ENCODE measurements at regions not wholly inside any gene's neighbourhood (a gene's known extent, or its start where the extent isn't known, plus 50 kb on each side); places are given as distances from the start of the nearest gene placed in this dataset.
"Not testable (repeated sequence)": the region's sequence is repeated elsewhere in the genome, so short reads cannot be mapped to it uniquely, and the experiment has no call there.

DNA sequence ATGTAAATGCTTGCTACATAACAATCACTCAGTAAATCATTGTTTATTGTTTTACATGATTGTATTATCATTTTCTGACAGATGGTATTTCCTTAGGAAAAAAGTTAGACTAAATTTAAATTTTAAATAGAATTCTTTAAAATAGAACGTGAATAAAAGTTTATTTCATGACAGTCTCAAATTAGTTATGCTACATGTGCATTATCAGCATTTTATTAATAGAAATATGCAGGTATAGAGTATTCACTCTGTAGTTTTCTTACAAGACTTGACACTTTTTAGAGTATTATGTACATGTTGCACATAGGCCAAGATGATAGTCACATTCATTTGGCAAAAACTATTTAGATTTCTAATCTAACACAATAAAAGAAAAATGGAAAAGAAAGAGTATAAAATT, 213.3 kb upstream of the SPRY1 start:
- TF ChIP-seq, protein P1, sequence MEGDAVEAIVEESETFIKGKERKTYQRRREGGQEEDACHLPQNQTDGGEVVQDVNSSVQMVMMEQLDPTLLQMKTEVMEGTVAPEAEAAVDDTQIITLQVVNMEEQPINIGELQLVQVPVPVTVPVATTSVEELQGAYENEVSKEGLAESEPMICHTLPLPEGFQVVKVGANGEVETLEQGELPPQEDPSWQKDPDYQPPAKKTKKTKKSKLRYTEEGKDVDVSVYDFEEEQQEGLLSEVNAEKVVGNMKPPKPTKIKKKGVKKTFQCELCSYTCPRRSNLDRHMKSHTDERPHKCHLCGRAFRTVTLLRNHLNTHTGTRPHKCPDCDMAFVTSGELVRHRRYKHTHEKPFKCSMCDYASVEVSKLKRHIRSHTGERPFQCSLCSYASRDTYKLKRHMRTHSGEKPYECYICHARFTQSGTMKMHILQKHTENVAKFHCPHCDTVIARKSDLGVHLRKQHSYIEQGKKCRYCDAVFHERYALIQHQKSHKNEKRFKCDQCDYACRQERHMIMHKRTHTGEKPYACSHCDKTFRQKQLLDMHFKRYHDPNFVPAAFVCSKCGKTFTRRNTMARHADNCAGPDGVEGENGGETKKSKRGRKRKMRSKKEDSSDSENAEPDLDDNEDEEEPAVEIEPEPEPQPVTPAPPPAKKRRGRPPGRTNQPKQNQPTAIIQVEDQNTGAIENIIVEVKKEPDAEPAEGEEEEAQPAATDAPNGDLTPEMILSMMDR (IDR thresholded peaks at IDR 0.05; ENCODE audit: insufficient read depth, low read length, poor library complexity, severe bottlenecking): no peak
- Histone ChIP-seq H3K27me3 (replicated peaks; ENCODE audit: control insufficient read depth, insufficient read depth, low read length) (no peaks in the 10 kb centered on the region), H3K36me3 (ENCODE audit: control insufficient read depth, insufficient read depth, low read length) (no peaks in the 10 kb centered on the region), H3K4me3 (replicated peaks; ENCODE audit: low read depth, low read length) (no peak overlapping the region)
- no peak for DNase-seq (ENCODE audit: extremely low read depth, insufficient read length)

DNA sequence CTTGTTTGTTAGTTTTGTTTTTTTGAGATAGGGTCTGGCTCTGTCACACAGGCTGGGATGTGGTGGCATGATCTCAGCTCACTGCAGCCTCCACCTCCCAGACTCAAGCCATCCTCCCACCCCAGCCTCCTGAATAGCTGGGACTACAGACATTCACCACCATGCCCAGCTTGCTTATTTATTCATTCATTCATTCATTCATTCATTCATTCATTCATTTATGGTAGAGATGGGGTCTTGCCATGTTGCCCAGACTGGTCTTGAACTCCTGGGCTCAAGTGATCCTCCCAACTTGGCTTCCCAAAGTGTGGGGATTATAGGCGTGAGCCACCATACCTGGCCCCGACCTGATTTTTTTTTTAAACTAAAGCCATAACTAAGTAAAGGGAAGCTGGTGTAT, 212.8 kb upstream of the SPRY1 start:
- not testable (repeated sequence) for H3K4me3 ChIP-seq (replicated peaks; ENCODE audit: low read depth, low read length); DNase-seq (ENCODE audit: extremely low read depth, insufficient read length); H3K36me3 ChIP-seq (ENCODE audit: control insufficient read depth, insufficient read depth, low read length); H3K27me3 ChIP-seq (replicated peaks; ENCODE audit: control insufficient read depth, insufficient read depth, low read length)

DNA sequence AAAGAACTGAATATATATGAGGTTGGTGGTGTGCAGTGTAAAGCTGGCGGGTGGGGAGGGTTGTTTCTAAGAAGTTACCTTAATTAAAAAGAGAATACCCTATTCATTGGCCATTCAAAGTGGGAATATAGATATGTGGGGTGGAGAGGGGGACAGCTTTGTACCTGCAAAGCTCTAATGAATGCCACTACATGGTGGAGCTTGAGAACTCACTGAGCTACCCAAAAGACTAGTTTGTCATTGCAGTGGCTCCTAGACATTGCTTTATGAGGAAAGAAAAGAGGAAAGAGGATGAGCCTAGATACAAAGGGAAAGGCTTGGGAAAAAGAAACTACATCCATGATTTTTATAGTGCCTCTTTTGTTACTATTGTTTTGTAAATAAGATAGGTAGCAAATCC, 209.9 kb upstream of the SPRY1 start:
- TF ChIP-seq, protein P1 (IDR thresholded peaks at IDR 0.05; ENCODE audit: insufficient read depth, low read length, poor library complexity, severe bottlenecking): no peak
- no peak overlapping the region for H3K4me3 ChIP-seq (replicated peaks; ENCODE audit: low read depth, low read length)
- H3K27me3 ChIP-seq (replicated peaks; ENCODE audit: control insufficient read depth, insufficient read depth, low read length): no peaks in the 10 kb centered on the region
- no peak for DNase-seq (ENCODE audit: extremely low read depth, insufficient read length)
- no peaks in the 10 kb centered on the region for H3K36me3 ChIP-seq (ENCODE audit: control insufficient read depth, insufficient read depth, low read length)

DNA sequence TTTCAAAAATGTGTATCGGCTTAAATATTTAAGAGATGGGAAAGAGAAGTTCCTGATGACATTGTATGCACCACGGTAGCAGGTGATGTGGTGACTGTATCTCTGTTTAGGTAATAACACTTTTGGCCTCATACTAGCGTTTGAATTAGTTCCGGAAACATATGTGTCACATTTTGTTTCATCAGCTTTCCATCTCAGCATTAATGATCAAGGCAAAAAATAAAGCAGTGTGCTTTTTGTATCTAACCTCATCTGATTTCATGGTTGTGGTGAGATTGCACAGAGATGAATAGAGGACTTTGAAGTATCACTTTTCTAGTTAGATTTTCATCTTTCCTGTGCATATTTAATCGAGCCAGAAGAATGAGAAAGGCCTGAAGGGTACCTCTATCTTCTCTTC, 206.4 kb upstream of the SPRY1 start:
- Histone ChIP-seq H3K36me3 (ENCODE audit: control insufficient read depth, insufficient read depth, low read length) (no peaks in the 10 kb centered on the region), H3K4me3 (replicated peaks; ENCODE audit: low read depth, low read length) (no peak overlapping the region), H3K27me3 (replicated peaks; ENCODE audit: control insufficient read depth, insufficient read depth, low read length) (no peaks in the 10 kb centered on the region)
- no peak for DNase-seq (ENCODE audit: extremely low read depth, insufficient read length)
- TF ChIP-seq, protein P1 (IDR thresholded peaks at IDR 0.05; ENCODE audit: insufficient read depth, low read length, poor library complexity, severe bottlenecking): no peak

DNA sequence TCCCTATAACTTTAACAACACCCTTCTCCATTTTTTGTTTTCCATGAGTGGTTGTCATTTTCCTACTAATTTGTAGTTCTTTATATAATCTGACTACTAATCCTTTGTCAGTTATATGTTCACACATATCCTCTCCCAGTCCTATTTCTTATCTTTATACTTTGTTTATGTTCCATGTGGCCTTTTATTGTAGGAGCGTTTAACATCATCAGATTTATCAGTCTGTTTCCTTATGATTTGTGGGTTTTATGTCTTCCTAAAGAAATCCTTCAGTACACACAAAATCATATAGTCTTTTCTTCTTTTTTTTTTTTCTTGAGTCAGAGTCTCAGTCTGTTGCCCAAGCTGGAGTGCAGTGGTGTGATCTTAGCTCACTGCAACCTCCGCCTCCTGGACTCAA, 204.9 kb upstream of the SPRY1 start:
- Histone ChIP-seq H3K36me3 (ENCODE audit: control insufficient read depth, insufficient read depth, low read length) (no peaks in the 10 kb centered on the region), H3K4me3 (replicated peaks; ENCODE audit: low read depth, low read length) (no peak overlapping the region), H3K27me3 (replicated peaks; ENCODE audit: control insufficient read depth, insufficient read depth, low read length) (no peaks in the 10 kb centered on the region)
- TF ChIP-seq, protein P1 (IDR thresholded peaks at IDR 0.05; ENCODE audit: insufficient read depth, low read length, poor library complexity, severe bottlenecking): no peak
- DNase-seq (ENCODE audit: extremely low read depth, insufficient read length): no peak

DNA sequence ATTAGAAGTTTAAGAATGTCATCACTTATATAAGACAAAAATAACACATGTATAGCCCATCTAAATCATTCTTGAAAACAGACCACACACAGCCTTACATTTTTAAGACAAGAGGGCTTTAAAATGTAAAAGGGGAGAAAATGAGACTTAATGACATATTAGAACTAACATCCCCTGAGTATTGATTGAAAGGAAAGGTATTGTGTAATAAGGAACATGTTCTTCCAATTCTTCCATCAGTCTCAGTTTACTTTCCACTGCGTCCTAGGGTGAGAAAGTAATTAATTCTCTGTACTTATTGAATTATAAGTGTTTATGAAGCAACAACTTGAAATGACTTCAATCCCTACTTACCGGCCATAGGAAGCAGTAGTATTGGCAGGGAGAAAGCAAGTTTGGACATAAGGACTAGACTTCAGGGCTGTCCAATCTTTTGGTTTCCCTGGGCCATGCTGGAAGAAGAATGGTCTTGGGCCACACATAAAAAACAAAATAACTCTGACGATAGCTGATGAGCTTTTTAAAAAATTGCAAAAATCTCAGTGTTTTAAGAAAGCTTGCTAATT, 202.7 kb upstream of the SPRY1 start:
- H3K27me3 ChIP-seq (replicated peaks; ENCODE audit: control insufficient read depth, insufficient read depth, low read length): no peaks in the 10 kb centered on the region
- H3K36me3 ChIP-seq (ENCODE audit: control insufficient read depth, insufficient read depth, low read length): no peaks in the 10 kb centered on the region
- TF ChIP-seq, protein P1 (IDR thresholded peaks at IDR 0.05; ENCODE audit: insufficient read depth, low read length, poor library complexity, severe bottlenecking): no peak
- no peak for DNase-seq (ENCODE audit: extremely low read depth, insufficient read length)
- no peak overlapping the region for H3K4me3 ChIP-seq (replicated peaks; ENCODE audit: low read depth, low read length)
